CD4-positive, alpha-beta T cell (primary cell): ENCODE measurements at regions not wholly inside any gene's neighbourhood (a gene's known extent, or its start where the extent isn't known, plus 50 kb on each side); places are given as distances from the start of the nearest gene placed in this dataset.

Experiments used
- ATAC-seq: fragments of 200-7000 bp; cut with Tn5 transposase; one replicate; pipeline ENCODE4 v1.10.0; 2022; ENCODE audit warnings: mild to moderate bottlenecking; ENCODE audit not compliant: poor library complexity
- CTCF ChIA-PET: fragments of 350-600 bp; sonication (Branson Sonifier 250); formaldehyde crosslinking; loops from one replicate; lab custom pipeline; 2021; ENCODE audit warnings: antibody characterized with exemption, inconsistent platforms; lab: Charles Lee
- POLR2A ChIA-PET: fragments of 350-600 bp; sonication (Branson Sonifier 250); formaldehyde crosslinking; loops from one replicate; lab custom pipeline; 2021; ENCODE audit warnings: antibody characterized with exemption, inconsistent platforms; lab: Charles Lee
- DNase-seq, 14 experiments: peaks; one replicate each; pipeline ENCODE4 v3.0.0-alpha.2; 2013 to 2020; ENCODE audit warnings: mixed read lengths in 2 of 14
- H3K27ac ChIP-seq, 2 donors: one replicate each; pipeline versions ENCODE4 v1.5.1 to v1.7.0; 2013; ENCODE audit warnings: low read length in 2 of 2, low read depth in 1 of 2, mild to moderate bottlenecking in 1 of 2
- H3K27me3 ChIP-seq, 2 experiments: 1 replicate in 1 of 2; 2 replicates in 1 of 2; pipeline versions ENCODE4 v1.6.1 to v1.7.0; 2013; ENCODE audit warnings: low read length in 2 of 2, control low read depth in 1 of 2, mild to moderate bottlenecking in 1 of 2, moderate library complexity in 1 of 2; ENCODE audit not compliant: insufficient read depth in 2 of 2, control insufficient read depth in 1 of 2
- H3K36me3 ChIP-seq: one replicate; pipeline ENCODE4 v1.6.1; 2013; ENCODE audit warnings: low read length, control low read depth; ENCODE audit not compliant: insufficient read depth
- H3K4me1 ChIP-seq: one replicate; pipeline ENCODE4 v1.6.1; 2013; ENCODE audit warnings: low read length, control low read depth; ENCODE audit not compliant: insufficient read depth
- H3K4me3 ChIP-seq: one replicate; pipeline ENCODE4 v1.5.1; 2013; ENCODE audit warnings: mild to moderate bottlenecking, low read length, moderate library complexity
- H3K9me3 ChIP-seq, 2 experiments: 1 replicate in 1 of 2; 2 replicates in 1 of 2; pipeline versions ENCODE4 v1.6.1 to v1.7.0; 2013; ENCODE audit warnings: low read length in 2 of 2, mild to moderate bottlenecking in 2 of 2, control low read depth in 1 of 2, moderate library complexity in 1 of 2; ENCODE audit not compliant: control insufficient read depth in 1 of 2, insufficient read depth in 1 of 2
- H3K27ac Mint-ChIP-seq: one replicate; pipeline ENCODE4 v1.8.0; 2020; ENCODE audit warnings: mixed read lengths
- H3K27me3 Mint-ChIP-seq: one replicate; pipeline ENCODE4 v1.8.0; 2021; ENCODE audit warnings: mixed read lengths
- H3K36me3 Mint-ChIP-seq: one replicate; pipeline ENCODE4 v1.8.0; 2021; ENCODE audit warnings: low read depth, mixed read lengths
- H3K4me1 Mint-ChIP-seq: one replicate; pipeline ENCODE4 v1.8.0; 2021; ENCODE audit warnings: low read depth, mixed read lengths
- H3K4me3 Mint-ChIP-seq: one replicate; pipeline ENCODE4 v1.8.0; 2020; ENCODE audit warnings: mild to moderate bottlenecking, mixed read lengths
- H3K9me3 Mint-ChIP-seq: one replicate; pipeline ENCODE4 v1.8.0; 2020; ENCODE audit warnings: mixed read lengths
- CTCF ChIP-seq: fragments of 200-600 bp; IDR thresholded peaks from one replicate; pipeline ENCODE4 v1.8.0; 2022; ENCODE audit warnings: antibody characterized with exemption, mild to moderate bottlenecking
- intact Hi-C, 2 experiments: fragments of 100-400 bp; cut with DNase I in 1 of 2; cut with micrococcal nuclease in 1 of 2; formaldehyde crosslinking; loops; one replicate each; pipeline versions ENCODE4 v1.15.1 to v1.9.0; 2023 to 2025; cut with DNase I, micrococcal nuclease

GRCh38 chr3:135758961-135759360 is 206.6 kb upstream of the PPP2R3A start:
- no peak for TF ChIP-seq CTCF
- H3K4me3 Mint-ChIP-seq = no peak overlapping the region
- no peaks in the 10 kb centered on the region for H3K36me3 Mint-ChIP-seq
- peaks cover 0 to under 1% of the 10 kb centered on the region in 2 experiments for H3K9me3 ChIP-seq
- no peak overlapping the region for H3K27ac Mint-ChIP-seq
- H3K27ac ChIP-seq = no peak overlapping the region
- no peaks in the 10 kb centered on the region for H3K27me3 Mint-ChIP-seq
- H3K4me3 ChIP-seq = no peak overlapping the region
- no peaks in the 10 kb centered on the region for H3K4me1 Mint-ChIP-seq
- POLR2A ChIA-PET = no interaction called here
- DNase-seq = no peak
- no peaks in the 10 kb centered on the region for H3K4me1 ChIP-seq
- no peaks in the 10 kb centered on the region for H3K27me3 ChIP-seq
- no peaks in the 10 kb centered on the region for H3K9me3 Mint-ChIP-seq
- H3K36me3 ChIP-seq = no peaks in the 10 kb centered on the region
- ATAC-seq = no peak
- intact Hi-C loops = no loop called here
- CTCF ChIA-PET = no interaction called here

GRCh38 chr3:135759651-135760050 is 205.9 kb upstream of the PPP2R3A start:
- Histone ChIP-seq H3K27me3 (no peaks in the 10 kb centered on the region), H3K36me3 (no peaks in the 10 kb centered on the region), H3K27ac (no peak overlapping the region), H3K4me1 (no peaks in the 10 kb centered on the region), H3K4me3 (no peak overlapping the region), H3K9me3 (peaks cover 0 to 3% of the 10 kb centered on the region in 2 experiments)
- intact Hi-C loops = no loop called here
- CTCF ChIA-PET = no interaction called here
- Mint-ChIP-seq H3K9me3 (peaks cover 2% of the 10 kb centered on the region), H3K4me1 (no peaks in the 10 kb centered on the region), H3K27me3 (no peaks in the 10 kb centered on the region), H3K27ac (no peak overlapping the region), H3K4me3 (no peak overlapping the region), H3K36me3 (no peaks in the 10 kb centered on the region)
- no peak for ATAC-seq
- TF ChIP-seq CTCF = no peak
- POLR2A ChIA-PET = no interaction called here
- no peak for DNase-seq

GRCh38 chr3:135760581-135760980 is 204.9 kb upstream of the PPP2R3A start:
- H3K27me3 Mint-ChIP-seq = no peaks in the 10 kb centered on the region
- H3K4me1 Mint-ChIP-seq = no peaks in the 10 kb centered on the region
- intact Hi-C loops = no loop called here
- H3K9me3 Mint-ChIP-seq = peaks cover 7% of the 10 kb centered on the region
- no peak for TF ChIP-seq CTCF
- H3K27me3 ChIP-seq = no peaks in the 10 kb centered on the region
- H3K9me3 ChIP-seq = peaks cover 0 to 3% of the 10 kb centered on the region in 2 experiments
- no peaks in the 10 kb centered on the region for H3K36me3 Mint-ChIP-seq
- ATAC-seq (no peak), DNase-seq (no peak)
- ChIA-PET CTCF (no interaction called here), POLR2A (no interaction called here)
- H3K4me1 ChIP-seq = no peaks in the 10 kb centered on the region
- H3K27ac Mint-ChIP-seq = no peak overlapping the region
- no peaks in the 10 kb centered on the region for H3K36me3 ChIP-seq
- H3K4me3 Mint-ChIP-seq = no peak overlapping the region
- H3K4me3 ChIP-seq = no peak overlapping the region
- no peak overlapping the region for H3K27ac ChIP-seq
